ENCODE measurements at regions not wholly inside any gene's neighbourhood (a gene's known extent, or its start where the extent isn't known, plus 50 kb on each side); places are given as distances from the start of the nearest gene placed in this dataset.

DNA sequence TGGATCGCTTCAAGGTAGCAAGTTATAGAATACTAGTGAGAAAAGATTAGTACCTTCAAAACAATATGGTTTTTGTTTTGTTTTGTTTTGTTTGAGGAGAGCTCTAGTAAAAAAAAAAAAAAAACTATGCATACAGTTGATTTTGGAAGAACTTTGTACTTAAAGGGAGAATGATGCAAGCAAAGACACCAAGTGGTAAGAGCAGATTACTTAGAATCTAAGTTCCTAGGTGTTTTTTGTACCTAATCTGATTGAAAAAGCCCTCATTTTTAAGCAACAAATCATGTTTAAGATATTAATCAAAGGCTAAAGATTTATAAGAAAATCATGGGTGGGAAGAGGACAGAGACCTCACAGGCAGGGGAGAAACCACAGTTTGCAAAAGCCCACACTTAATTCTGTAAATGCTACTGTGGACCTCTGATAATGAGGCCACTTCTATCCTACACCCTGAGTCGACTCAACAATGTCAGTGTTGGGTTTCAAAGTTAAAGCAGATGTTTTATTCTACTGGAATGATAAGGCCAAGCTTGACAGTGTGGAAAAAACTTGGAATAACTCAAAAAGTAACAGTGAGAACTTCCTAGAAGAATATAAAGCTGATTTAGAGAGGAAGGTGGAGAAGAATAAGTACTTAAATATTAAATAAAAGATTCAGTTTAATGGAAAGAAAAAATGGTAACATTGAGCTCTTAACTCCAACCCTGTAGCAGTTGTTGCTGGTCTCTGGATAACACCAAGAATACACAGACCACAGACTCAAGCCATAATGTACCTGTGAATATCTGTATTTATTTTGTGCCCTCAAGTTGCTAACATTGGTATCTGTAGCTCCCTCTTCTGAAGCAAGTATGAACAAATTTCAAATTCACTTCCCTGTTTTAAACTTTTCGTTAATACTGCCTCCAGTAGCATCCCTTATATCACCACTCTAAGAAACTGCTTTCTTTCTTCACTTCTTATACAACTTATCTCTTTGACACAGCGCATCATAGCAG lies 1047.8 kb downstream of the EPHA7 start:
- TF ChIP-seq, protein P1, sequence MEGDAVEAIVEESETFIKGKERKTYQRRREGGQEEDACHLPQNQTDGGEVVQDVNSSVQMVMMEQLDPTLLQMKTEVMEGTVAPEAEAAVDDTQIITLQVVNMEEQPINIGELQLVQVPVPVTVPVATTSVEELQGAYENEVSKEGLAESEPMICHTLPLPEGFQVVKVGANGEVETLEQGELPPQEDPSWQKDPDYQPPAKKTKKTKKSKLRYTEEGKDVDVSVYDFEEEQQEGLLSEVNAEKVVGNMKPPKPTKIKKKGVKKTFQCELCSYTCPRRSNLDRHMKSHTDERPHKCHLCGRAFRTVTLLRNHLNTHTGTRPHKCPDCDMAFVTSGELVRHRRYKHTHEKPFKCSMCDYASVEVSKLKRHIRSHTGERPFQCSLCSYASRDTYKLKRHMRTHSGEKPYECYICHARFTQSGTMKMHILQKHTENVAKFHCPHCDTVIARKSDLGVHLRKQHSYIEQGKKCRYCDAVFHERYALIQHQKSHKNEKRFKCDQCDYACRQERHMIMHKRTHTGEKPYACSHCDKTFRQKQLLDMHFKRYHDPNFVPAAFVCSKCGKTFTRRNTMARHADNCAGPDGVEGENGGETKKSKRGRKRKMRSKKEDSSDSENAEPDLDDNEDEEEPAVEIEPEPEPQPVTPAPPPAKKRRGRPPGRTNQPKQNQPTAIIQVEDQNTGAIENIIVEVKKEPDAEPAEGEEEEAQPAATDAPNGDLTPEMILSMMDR (conservative IDR thresholded peaks at IDR 0.05; ENCODE audit: low read depth, low read length), result no peak
- TF ChIP-seq EZH2 (IDR thresholded peaks at IDR 0.05; ENCODE audit: low read length, unreplicated experiment) (no peak), EZH2phosphoT487 (IDR thresholded peaks at IDR 0.05; ENCODE audit: borderline replicate concordance, low read length) (no peak)

Data from PC-3 (cell line).